ENCODE measurements at regions not wholly inside any gene's neighbourhood (a gene's known extent, or its start where the extent isn't known, plus 50 kb on each side); places are given as distances from the start of the nearest gene placed in this dataset.

GRCh38 chr5:44489759-44490158 is 100.5 kb upstream of the FGF10 start:
- no peak for DNase-seq (ENCODE audit: low read depth, low spot score)
- TF ChIP-seq CTCF (IDR thresholded peaks at IDR 0.05; ENCODE audit: low read depth, low read length) = no peak
- in situ Hi-C loops (cut with HindIII; ENCODE audit: low sequenced_read_pairs) = no loop called here
- no peak overlapping the region for H3K4me3 ChIP-seq (ENCODE audit: low read depth, low read length)

- no peak overlapping the region for H3K4me3 ChIP-seq (ENCODE audit: low read depth, low read length)
- no peak for TF ChIP-seq CTCF (IDR thresholded peaks at IDR 0.05; ENCODE audit: low read depth, low read length)
- no peak for DNase-seq (ENCODE audit: low read depth, low spot score)
- in situ Hi-C loops (cut with HindIII; ENCODE audit: low sequenced_read_pairs) = no loop called here
Observed at GRCh38 chr5:44486591-44486990, 97.4 kb upstream of the FGF10 start.

DNA sequence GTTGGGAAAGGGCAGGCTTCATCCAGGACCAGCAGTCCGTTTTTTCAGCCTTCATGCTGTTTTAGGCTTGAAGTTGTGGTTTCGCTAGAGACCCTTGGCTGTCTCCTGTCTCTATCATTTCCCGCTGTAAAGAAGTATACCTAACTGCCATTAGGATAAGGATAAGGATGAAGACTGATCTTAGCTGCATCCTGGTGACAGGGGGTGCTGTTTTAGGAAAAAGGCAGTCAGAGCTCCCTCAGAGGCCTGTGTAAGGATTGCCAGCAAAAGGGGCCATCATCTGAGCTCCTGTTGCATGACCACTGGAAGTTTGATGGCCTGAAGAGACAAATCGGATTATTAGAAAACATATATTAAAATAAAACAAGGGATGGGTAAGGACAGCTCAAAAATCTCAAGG is 64.8 kb upstream of the FGF10 start:
- in situ Hi-C loops (cut with HindIII; ENCODE audit: low sequenced_read_pairs) = no loop called here
- H3K4me3 ChIP-seq (ENCODE audit: low read depth, low read length) = no peak overlapping the region
- DNase-seq (ENCODE audit: low read depth, low spot score) = no peak
- no peak for TF ChIP-seq CTCF (IDR thresholded peaks at IDR 0.05; ENCODE audit: low read depth, low read length)

DNA sequence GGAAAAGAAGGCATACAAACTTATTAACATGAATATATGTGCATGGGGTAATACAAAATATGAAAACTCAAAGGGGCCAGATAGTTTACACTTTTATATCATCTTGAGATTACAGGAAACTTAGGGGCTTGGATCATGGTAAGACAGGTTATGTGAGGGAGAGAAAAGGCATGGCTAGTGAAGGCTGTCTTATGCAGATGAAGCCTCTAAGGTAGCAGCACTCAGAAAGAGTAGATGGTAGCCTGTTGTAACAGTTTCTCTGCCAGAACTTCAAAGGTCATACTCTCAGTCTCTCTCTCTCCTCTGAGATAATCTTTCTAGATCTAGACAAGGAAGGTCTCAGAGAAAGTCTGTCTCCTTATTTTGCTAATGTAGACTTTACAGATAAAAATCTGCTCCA is 57.2 kb upstream of the FGF10 start:
- TF ChIP-seq CTCF (IDR thresholded peaks at IDR 0.05; ENCODE audit: low read depth, low read length) = no peak
- no peak for DNase-seq (ENCODE audit: low read depth, low spot score)
- H3K4me3 ChIP-seq (ENCODE audit: low read depth, low read length) = no peak overlapping the region
- in situ Hi-C loops (cut with HindIII; ENCODE audit: low sequenced_read_pairs) = no loop called here

- DNase-seq (ENCODE audit: low read depth, low spot score) = no peak
- no peak overlapping the region for H3K4me3 ChIP-seq (ENCODE audit: low read depth, low read length)
- no peak for TF ChIP-seq CTCF (IDR thresholded peaks at IDR 0.05; ENCODE audit: low read depth, low read length)
- in situ Hi-C loops (cut with HindIII; ENCODE audit: low sequenced_read_pairs) = no loop called here
Observed at GRCh38 chr5:44443172-44443571, 54.0 kb upstream of the FGF10 start.

- no peak overlapping the region for H3K4me3 ChIP-seq (ENCODE audit: low read depth, low read length)
- TF ChIP-seq CTCF (IDR thresholded peaks at IDR 0.05; ENCODE audit: low read depth, low read length) = no peak
- in situ Hi-C loops (cut with HindIII; ENCODE audit: low sequenced_read_pairs) = no loop called here
- DNase-seq (ENCODE audit: low read depth, low spot score) = no peak
Observed at GRCh38 chr5:44441460-44441859, 52.2 kb upstream of the FGF10 start.

DNA sequence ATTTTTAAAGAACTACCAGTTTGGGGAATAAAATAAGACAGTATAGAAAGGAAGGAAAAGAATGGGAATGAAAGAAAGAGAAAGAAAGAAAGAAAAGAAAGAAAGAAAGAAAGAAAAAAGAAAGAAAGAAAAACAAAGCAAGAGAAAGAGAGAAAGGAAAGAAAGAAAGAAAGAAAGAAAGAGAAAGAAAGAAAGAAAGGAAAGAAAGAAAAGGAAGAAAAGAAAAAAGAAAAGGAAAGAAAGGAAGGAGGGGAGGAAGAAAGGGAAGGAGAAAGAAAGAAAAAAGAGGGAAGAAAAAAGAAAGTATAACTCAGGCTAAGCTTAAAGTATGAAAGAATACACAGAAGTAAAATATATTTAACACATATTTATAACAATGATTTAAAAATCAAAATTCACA is 51.0 kb upstream of the FGF10 start:
- no peak for DNase-seq (ENCODE audit: low read depth, low spot score)
- no peak for TF ChIP-seq CTCF (IDR thresholded peaks at IDR 0.05; ENCODE audit: low read depth, low read length)
- no peak overlapping the region for H3K4me3 ChIP-seq (ENCODE audit: low read depth, low read length)
- in situ Hi-C loops (cut with HindIII; ENCODE audit: low sequenced_read_pairs) = no loop called here

Measured in astrocyte of the spinal cord (primary cell).